ENCODE measurements at regions not wholly inside any gene's neighbourhood (a gene's known extent, or its start where the extent isn't known, plus 50 kb on each side); places are given as distances from the start of the nearest gene placed in this dataset.

- Mint-ChIP-seq H3K36me3 (ENCODE audit: low read depth) (no peaks in the 10 kb centered on the region), H3K4me1 (ENCODE audit: low read depth) (no peaks in the 10 kb centered on the region), H3K4me3 (ENCODE audit: unreplicated experiment) (no peak overlapping the region), H3K9me3 (ENCODE audit: low read depth) (peaks cover 6% of the 10 kb centered on the region), H3K27me3 (ENCODE audit: low read depth) (no peaks in the 10 kb centered on the region), H3K27ac (ENCODE audit: unreplicated experiment) (no peak overlapping the region)
- TF ChIP-seq CTCF (IDR thresholded peaks at IDR 0.05): no peak
- no peak for DNase-seq (ENCODE audit: low spot score)
Measured at GRCh38 chr6:18883851-18884250, 496.7 kb downstream of the RNF144B start.

DNA sequence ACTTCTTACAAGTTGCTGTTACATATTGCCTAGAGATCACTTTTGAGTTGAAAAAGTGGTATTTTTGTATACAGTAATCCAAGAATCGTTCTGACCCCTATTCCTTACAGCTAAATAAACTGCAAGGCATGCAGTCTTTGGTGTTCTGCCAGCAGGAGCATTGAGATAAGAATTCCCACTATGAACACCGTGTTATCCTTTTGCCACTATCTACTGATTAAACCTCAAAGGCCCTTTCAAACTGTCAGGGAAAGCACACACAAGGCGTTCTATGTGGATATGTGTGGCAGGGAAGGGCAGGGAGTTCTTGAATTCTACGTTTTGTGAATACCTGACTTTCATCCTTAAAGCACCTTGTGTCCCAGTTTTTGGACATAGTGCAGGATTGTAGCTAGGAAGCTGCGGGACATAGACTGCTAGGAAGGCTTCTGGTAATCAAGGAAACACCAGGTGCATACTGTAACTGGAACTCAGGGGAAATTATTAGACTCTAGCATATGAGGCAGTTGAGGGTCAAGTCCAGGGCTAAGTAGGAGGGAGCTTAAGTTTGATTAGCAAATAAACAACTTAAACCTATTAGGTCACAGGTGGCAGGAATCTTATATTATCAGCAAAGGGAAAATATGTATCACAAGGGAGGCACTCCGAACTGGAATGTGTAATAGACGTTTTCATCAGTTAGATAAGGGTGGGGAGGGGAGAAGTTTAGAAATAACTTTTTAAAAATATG is 506.6 kb downstream of the RNF144B start:
- Mint-ChIP-seq H3K27me3 (ENCODE audit: low read depth) (peaks cover 3% of the 10 kb centered on the region), H3K4me1 (ENCODE audit: low read depth) (no peaks in the 10 kb centered on the region), H3K27ac (ENCODE audit: unreplicated experiment) (no peak overlapping the region), H3K4me3 (ENCODE audit: unreplicated experiment) (no peak overlapping the region), H3K9me3 (ENCODE audit: low read depth) (no peaks in the 10 kb centered on the region), H3K36me3 (ENCODE audit: low read depth) (no peaks in the 10 kb centered on the region)
- DNase-seq (ENCODE audit: low spot score): no peak
- no peak for TF ChIP-seq CTCF (IDR thresholded peaks at IDR 0.05)

GRCh38 chr6:18897350-18897749 is 510.2 kb downstream of the RNF144B start:
- TF ChIP-seq CTCF (IDR thresholded peaks at IDR 0.05): no peak
- no peak overlapping the region for H3K4me3 Mint-ChIP-seq (ENCODE audit: unreplicated experiment)
- no peaks in the 10 kb centered on the region for H3K36me3 Mint-ChIP-seq (ENCODE audit: low read depth)
- H3K9me3 Mint-ChIP-seq (ENCODE audit: low read depth): no peaks in the 10 kb centered on the region
- H3K4me1 Mint-ChIP-seq (ENCODE audit: low read depth): no peaks in the 10 kb centered on the region
- H3K27me3 Mint-ChIP-seq (ENCODE audit: low read depth): peaks cover 3% of the 10 kb centered on the region
- no peak for DNase-seq (ENCODE audit: low spot score)
- no peak overlapping the region for H3K27ac Mint-ChIP-seq (ENCODE audit: unreplicated experiment)

- no peaks in the 10 kb centered on the region for H3K4me1 Mint-ChIP-seq (ENCODE audit: low read depth)
- TF ChIP-seq CTCF (IDR thresholded peaks at IDR 0.05): no peak
- no peak overlapping the region for H3K27ac Mint-ChIP-seq (ENCODE audit: unreplicated experiment)
- DNase-seq (ENCODE audit: low spot score): no peak
- H3K4me3 Mint-ChIP-seq (ENCODE audit: unreplicated experiment): no peak overlapping the region
- H3K27me3 Mint-ChIP-seq (ENCODE audit: low read depth): no peaks in the 10 kb centered on the region
- no peaks in the 10 kb centered on the region for H3K9me3 Mint-ChIP-seq (ENCODE audit: low read depth)
- no peaks in the 10 kb centered on the region for H3K36me3 Mint-ChIP-seq (ENCODE audit: low read depth)
Measured at GRCh38 chr6:18904681-18905080, 517.5 kb downstream of the RNF144B start.

- H3K4me1 Mint-ChIP-seq (ENCODE audit: low read depth): no peaks in the 10 kb centered on the region
- no peaks in the 10 kb centered on the region for H3K27me3 Mint-ChIP-seq (ENCODE audit: low read depth)
- peaks cover 12% of the 10 kb centered on the region for H3K9me3 Mint-ChIP-seq (ENCODE audit: low read depth)
- H3K27ac Mint-ChIP-seq (ENCODE audit: unreplicated experiment): no peak overlapping the region
- H3K4me3 Mint-ChIP-seq (ENCODE audit: unreplicated experiment): no peak overlapping the region
- DNase-seq (ENCODE audit: low spot score): no peak
- TF ChIP-seq CTCF (IDR thresholded peaks at IDR 0.05): no peak
- no peaks in the 10 kb centered on the region for H3K36me3 Mint-ChIP-seq (ENCODE audit: low read depth)
Measured at GRCh38 chr6:18920701-18921100, 533.6 kb downstream of the RNF144B start.
